ENCODE measurements at regions not wholly inside any gene's neighbourhood (a gene's known extent, or its start where the extent isn't known, plus 50 kb on each side); places are given as distances from the start of the nearest gene placed in this dataset.
"Not testable (repeated sequence)": the region's sequence is repeated elsewhere in the genome, so short reads cannot be mapped to it uniquely, and the experiment has no call there.

GRCh38 chr4:49288796-49289195 lies 302.7 kb downstream of the CWH43 start:
- TF ChIP-seq, protein P1, sequence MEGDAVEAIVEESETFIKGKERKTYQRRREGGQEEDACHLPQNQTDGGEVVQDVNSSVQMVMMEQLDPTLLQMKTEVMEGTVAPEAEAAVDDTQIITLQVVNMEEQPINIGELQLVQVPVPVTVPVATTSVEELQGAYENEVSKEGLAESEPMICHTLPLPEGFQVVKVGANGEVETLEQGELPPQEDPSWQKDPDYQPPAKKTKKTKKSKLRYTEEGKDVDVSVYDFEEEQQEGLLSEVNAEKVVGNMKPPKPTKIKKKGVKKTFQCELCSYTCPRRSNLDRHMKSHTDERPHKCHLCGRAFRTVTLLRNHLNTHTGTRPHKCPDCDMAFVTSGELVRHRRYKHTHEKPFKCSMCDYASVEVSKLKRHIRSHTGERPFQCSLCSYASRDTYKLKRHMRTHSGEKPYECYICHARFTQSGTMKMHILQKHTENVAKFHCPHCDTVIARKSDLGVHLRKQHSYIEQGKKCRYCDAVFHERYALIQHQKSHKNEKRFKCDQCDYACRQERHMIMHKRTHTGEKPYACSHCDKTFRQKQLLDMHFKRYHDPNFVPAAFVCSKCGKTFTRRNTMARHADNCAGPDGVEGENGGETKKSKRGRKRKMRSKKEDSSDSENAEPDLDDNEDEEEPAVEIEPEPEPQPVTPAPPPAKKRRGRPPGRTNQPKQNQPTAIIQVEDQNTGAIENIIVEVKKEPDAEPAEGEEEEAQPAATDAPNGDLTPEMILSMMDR (IDR thresholded peaks at IDR 0.05), result not testable (repeated sequence)
- not testable (repeated sequence) for TF ChIP-seq POLR2A (IDR thresholded peaks at IDR 0.05)

Measured in lower leg skin (tissue), 3 donors.